HFF-Myc (cell line): ENCODE measurements at regions not wholly inside any gene's neighbourhood (a gene's known extent, or its start where the extent isn't known, plus 50 kb on each side); places are given as distances from the start of the nearest gene placed in this dataset.

Source experiments
- DNase-seq: peaks from one replicate; pipeline ENCODE4 v3.0.0-alpha.2; 2011; ENCODE audit warnings: low read depth; ENCODE audit errors: extremely low read depth
- H3K4me3 ChIP-seq: replicated peaks from 2 replicates; pipeline ENCODE4 v1.5.1; 2011; ENCODE audit warnings: low read depth, mild to moderate bottlenecking, control low read depth, low read length
- CTCF ChIP-seq: IDR thresholded peaks from 2 replicates; pipeline ENCODE4 v1.5.1; 2012; ENCODE audit warnings: mild to moderate bottlenecking, low read depth, low read length, control low read depth; ENCODE audit errors: missing control alignments

- no peak overlapping the region for H3K4me3 ChIP-seq
- TF ChIP-seq CTCF: no peak
- DNase-seq: no peak
Measured at GRCh38 chr10:75332081-75332480, 69.5 kb downstream of the ZNF503 start.

- TF ChIP-seq CTCF: no peak
- DNase-seq: no peak
Measured at GRCh38 chr10:75331081-75331480, 70.5 kb downstream of the ZNF503 start.

GRCh38 chr10:75329190-75329745 lies 72.3 kb downstream of the ZNF503 start:
- no peak for DNase-seq
- TF ChIP-seq CTCF: no peak

More at GRCh38 chr10:75331081-75331480, 70.5 kb downstream of the ZNF503 start:
- no peak overlapping the region for H3K4me3 ChIP-seq

GRCh38 chr10:75326306-75326705 lies 75.3 kb downstream of the ZNF503 start:
- no peak overlapping the region for H3K4me3 ChIP-seq
- DNase-seq: no peak
- TF ChIP-seq CTCF: no peak

More at GRCh38 chr10:75329190-75329745, 72.3 kb downstream of the ZNF503 start:
- H3K4me3 ChIP-seq: no peak overlapping the region

GRCh38 chr10:75319274-75319673 lies 82.3 kb downstream of the ZNF503 start:
- H3K4me3 ChIP-seq: no peak overlapping the region
- TF ChIP-seq CTCF: no peak
- DNase-seq: no peak

GRCh38 chr10:75314570-75314969 lies 78.8 kb upstream of the COMTD1 start:
- no peak for TF ChIP-seq CTCF

GRCh38 chr10:75312440-75312839 lies 76.7 kb upstream of the COMTD1 start:
- no peak for TF ChIP-seq CTCF
- no peak overlapping the region for H3K4me3 ChIP-seq
- DNase-seq: no peak

More at GRCh38 chr10:75314570-75314969, 78.8 kb upstream of the COMTD1 start:
- no peak for DNase-seq
- no peak overlapping the region for H3K4me3 ChIP-seq
